NCI-H128 (cell line): ENCODE measurements at regions not wholly inside any gene's neighbourhood (a gene's known extent, or its start where the extent isn't known, plus 50 kb on each side); places are given as distances from the start of the nearest gene placed in this dataset.

Source experiments
- DNase-seq: peaks from one replicate; lab custom pipeline; 2025; ENCODE audit not compliant: unreplicated experiment; lab: John Stamatoyannopoulos, UW

GRCh38 chr1:193311226-193311948, 125.0 kb upstream of the B3GALT2 start:
- DNase-seq, result no peak

DNA sequence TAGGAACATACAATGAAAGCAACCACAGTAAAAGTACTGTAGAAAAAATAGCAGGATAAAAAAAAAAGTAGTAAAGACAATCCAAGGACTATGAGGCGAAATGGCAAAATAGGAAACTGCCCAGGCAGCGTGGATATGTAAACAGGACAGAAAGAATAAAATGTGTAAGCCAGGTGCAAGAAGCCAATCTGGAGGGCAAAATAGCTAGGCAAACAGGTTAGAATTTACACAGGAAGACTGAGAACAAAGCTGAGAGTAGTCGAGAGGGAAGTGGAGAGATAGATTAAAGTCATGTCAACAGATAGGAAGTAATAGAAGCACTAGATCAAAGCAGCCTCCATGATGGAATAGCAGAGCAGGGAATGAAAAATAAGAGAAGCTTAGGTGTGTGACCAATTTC, 124.2 kb upstream of the B3GALT2 start:
- no peak for DNase-seq

GRCh38 chr1:193309936-193310475, 123.6 kb upstream of the B3GALT2 start:
- DNase-seq, result no peak

DNA sequence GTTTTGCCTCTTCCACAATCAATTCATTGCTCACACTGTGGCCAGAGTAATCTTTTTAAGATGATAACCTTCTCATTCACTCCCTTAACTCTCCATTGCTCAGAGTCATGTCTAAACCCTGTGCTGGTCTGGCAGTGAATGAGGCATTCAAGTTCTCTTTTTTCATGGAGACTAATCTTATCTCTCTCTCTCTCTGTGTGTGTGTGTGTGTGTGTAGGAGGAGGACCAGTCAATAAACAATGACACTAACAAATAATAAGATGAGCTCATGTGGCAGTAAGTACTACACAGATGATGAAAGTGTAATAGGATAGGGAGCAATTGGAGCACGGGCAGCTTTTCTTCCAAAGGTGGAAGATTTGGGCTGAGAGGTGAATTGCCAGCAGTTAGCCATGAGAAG, 122.0 kb upstream of the B3GALT2 start:
- no peak for DNase-seq

GRCh38 chr1:193306430-193306829, 120.0 kb upstream of the B3GALT2 start:
- no peak for DNase-seq
